ENCODE measurements at regions not wholly inside any gene's neighbourhood (a gene's known extent, or its start where the extent isn't known, plus 50 kb on each side); places are given as distances from the start of the nearest gene placed in this dataset.

DNA sequence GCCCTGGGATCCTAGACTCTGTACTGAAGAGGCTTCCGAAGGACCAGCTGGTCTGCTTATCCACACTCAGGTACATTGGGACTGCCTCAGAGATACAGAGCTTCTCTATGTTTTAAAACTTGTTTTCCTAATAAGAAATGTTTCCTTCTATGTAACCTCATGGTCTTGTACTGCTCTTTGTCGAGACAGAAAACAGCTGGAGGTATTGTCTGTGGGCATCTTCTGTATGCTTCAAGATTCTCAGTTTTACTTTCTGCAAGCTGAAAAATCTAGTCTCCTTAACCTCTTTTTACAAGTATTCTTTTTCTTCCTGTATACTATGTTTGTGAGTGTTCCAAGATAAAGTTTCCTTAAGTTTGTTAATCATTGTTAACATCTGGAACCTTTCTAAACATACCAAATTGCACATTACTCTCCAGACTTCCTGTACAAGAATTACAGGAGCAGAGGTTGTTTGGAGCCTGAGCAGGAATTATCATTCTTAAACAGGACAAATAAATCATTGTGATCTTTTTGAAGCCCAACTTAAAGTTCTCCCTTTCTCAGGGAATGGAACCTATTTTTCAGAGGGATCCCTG, 358.3 kb upstream of the CFAP20DC start:
- no peaks in the 10 kb centered on the region for H4K20me1 ChIP-seq (ENCODE audit: control insufficient read depth, insufficient read depth)
- TF ChIP-seq TCF12 (IDR thresholded peaks at IDR 0.05; ENCODE audit: low read depth, low read length), result 0 out of 2 replicates have a peak, but pooled peaks have one; percentile 17
- TF ChIP-seq, protein P1, sequence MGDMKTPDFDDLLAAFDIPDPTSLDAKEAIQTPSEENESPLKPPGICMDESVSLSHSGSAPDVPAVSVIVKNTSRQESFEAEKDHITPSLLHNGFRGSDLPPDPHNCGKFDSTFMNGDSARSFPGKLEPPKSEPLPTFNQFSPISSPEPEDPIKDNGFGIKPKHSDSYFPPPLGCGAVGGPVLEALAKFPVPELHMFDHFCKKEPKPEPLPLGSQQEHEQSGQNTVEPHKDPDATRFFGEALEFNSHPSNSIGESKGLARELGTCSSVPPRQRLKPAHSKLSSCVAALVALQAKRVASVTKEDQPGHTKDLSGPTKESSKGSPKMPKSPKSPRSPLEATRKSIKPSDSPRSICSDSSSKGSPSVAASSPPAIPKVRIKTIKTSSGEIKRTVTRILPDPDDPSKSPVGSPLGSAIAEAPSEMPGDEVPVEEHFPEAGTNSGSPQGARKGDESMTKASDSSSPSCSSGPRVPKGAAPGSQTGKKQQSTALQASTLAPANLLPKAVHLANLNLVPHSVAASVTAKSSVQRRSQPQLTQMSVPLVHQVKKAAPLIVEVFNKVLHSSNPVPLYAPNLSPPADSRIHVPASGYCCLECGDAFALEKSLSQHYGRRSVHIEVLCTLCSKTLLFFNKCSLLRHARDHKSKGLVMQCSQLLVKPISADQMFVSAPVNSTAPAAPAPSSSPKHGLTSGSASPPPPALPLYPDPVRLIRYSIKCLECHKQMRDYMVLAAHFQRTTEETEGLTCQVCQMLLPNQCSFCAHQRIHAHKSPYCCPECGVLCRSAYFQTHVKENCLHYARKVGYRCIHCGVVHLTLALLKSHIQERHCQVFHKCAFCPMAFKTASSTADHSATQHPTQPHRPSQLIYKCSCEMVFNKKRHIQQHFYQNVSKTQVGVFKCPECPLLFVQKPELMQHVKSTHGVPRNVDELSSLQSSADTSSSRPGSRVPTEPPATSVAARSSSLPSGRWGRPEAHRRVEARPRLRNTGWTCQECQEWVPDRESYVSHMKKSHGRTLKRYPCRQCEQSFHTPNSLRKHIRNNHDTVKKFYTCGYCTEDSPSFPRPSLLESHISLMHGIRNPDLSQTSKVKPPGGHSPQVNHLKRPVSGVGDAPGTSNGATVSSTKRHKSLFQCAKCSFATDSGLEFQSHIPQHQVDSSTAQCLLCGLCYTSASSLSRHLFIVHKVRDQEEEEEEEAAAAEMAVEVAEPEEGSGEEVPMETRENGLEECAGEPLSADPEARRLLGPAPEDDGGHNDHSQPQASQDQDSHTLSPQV (IDR thresholded peaks at IDR 0.05), result no peak
- TF ChIP-seq NFIC (IDR thresholded peaks at IDR 0.05; ENCODE audit: low read depth, low read length), result no peak
- TF ChIP-seq BCL11A (IDR thresholded peaks at IDR 0.05; ENCODE audit: low read depth, low read length), result no peak
- no peak for TF ChIP-seq TBL1XR1 (IDR thresholded peaks at IDR 0.05; ENCODE audit: low read depth, low read length)
- no peak for TF ChIP-seq CHD4 (IDR thresholded peaks at IDR 0.05)
- TF ChIP-seq TCF3 (IDR thresholded peaks at IDR 0.05; ENCODE audit: borderline replicate concordance, insufficient read depth, low read depth, low read length), result 0 out of 2 replicates have a peak, but pooled peaks have one; percentile 35
- TF ChIP-seq POLR2AphosphoS2 (IDR thresholded peaks at IDR 0.05; ENCODE audit: low read depth, low read length), result no peak
- no peak overlapping the region for H3K9ac ChIP-seq (ENCODE audit: control insufficient read depth, insufficient read depth, low read length)
- ChIA-PET POLR2A (no interaction called here), SMC1A (ENCODE audit: uncharacterized antibody, unreplicated experiment) (interaction anchor here (0.6 to 4.1 kb wide), 9 partner anchors 11 to 44 kb away, joined by 3 to 23 read pairs (median 5); no protein-coding TSS in a partner anchor), CTCF (interaction anchor here (0.9 kb wide), 1 partner anchor 16 kb away, joined by 3 read pairs; no protein-coding TSS in a partner anchor), RAD21 (ENCODE audit: unreplicated experiment) (interaction anchor here (0.6 to 2.6 kb wide), 3 partner anchors 22 to 49 kb away, joined by 3 to 8 read pairs (median 5); no protein-coding TSS in a partner anchor)
- no peaks in the 10 kb centered on the region for H3K79me2 ChIP-seq (ENCODE audit: control insufficient read depth, insufficient read depth, low read length)
- H3K27ac ChIP-seq (ENCODE audit: control insufficient read depth, insufficient read depth), result peak overlapping the region; percentile 17
- H3K4me1 ChIP-seq (ENCODE audit: control insufficient read depth, insufficient read depth, low read length), result peaks cover 19% of the 10 kb centered on the region
- H3K4me2 ChIP-seq (ENCODE audit: control insufficient read depth, insufficient read depth), result peak overlapping the region; percentile 10; the same call in 1 of the 2 replicates
- H3K27me3 ChIP-seq (replicated peaks in 1 of 2; ENCODE audit: control insufficient read depth in 2 of 2, insufficient read depth in 2 of 2, low read length in 1 of 2), result no peaks in the 10 kb centered on the region
- BruUV-seq (replicated peaks), result no TSS peak
- no peak overlapping the region for H3K4me3 ChIP-seq
- H2AFZ ChIP-seq (ENCODE audit: control insufficient read depth, low read depth, low read length), result no peak overlapping the region; the same call in 1 of the 2 replicates
- DNase-seq (ENCODE audit: low read depth, low spot score), result no peak
- peak; percentile 75 for ATAC-seq
- H3K36me3 ChIP-seq (ENCODE audit: control insufficient read depth in 2 of 2, insufficient read depth in 2 of 2, low read length in 1 of 2), result no peaks in the 10 kb centered on the region
- in situ Hi-C loops (cut with MboI) (no loop called here), intact Hi-C loops (cut with micrococcal nuclease; ENCODE audit: unreplicated experiment) (no loop called here)
- H3K9me3 ChIP-seq (replicated peaks; ENCODE audit: control insufficient read depth, insufficient read depth, low read length), result no peaks in the 10 kb centered on the region
- 41% methylated on average over 2 of the region's 2 CpGs for WGBS (ENCODE audit: insufficient coverage, insufficient replicate concordance, low lambda C conversion rate, missing lambda C conversion rate)
- no peak for FAIRE-seq
